ENCODE measurements at regions not wholly inside any gene's neighbourhood (a gene's known extent, or its start where the extent isn't known, plus 50 kb on each side); places are given as distances from the start of the nearest gene placed in this dataset.

DNA sequence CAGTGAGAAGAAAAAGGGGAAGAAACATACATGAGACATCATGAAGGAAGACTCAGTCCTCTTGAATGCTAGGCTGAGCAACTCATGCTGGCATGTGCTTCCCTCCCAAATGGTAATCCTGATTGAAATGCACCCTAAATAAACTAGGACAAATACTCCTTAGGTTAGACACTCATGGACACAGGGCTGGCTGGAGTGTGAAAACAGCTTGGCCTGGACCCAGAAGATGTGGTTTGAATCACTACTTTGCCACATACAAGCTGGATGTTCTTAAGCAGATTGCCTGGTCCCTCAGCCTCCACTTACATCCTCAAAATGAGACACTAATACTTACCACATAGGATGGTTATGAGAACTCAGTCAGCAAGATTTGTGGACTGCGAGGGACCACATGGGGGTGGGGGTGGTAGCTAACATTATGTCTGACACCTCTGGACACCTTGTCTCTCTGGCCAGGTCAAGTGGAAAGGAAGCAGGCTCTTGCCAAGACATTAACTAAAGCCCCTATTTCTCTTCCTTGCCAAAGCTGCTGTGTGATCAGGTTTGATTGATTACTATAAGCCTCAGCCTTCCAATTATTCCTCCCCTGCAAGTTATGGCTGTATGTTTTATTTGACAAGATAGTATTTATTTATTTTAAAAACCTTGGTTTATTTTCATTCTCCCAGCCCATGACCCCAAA is 138.9 kb upstream of the SLC7A14 start:
- DNase-seq = no peak
- H3K27ac Mint-ChIP-seq (ENCODE audit: unreplicated experiment) = no peak overlapping the region
- H3K36me3 Mint-ChIP-seq (ENCODE audit: insufficient read depth, unreplicated experiment) = no peaks in the 10 kb centered on the region
- no peaks in the 10 kb centered on the region for H3K4me1 Mint-ChIP-seq (ENCODE audit: low read depth, unreplicated experiment)
- TF ChIP-seq, protein P1, sequence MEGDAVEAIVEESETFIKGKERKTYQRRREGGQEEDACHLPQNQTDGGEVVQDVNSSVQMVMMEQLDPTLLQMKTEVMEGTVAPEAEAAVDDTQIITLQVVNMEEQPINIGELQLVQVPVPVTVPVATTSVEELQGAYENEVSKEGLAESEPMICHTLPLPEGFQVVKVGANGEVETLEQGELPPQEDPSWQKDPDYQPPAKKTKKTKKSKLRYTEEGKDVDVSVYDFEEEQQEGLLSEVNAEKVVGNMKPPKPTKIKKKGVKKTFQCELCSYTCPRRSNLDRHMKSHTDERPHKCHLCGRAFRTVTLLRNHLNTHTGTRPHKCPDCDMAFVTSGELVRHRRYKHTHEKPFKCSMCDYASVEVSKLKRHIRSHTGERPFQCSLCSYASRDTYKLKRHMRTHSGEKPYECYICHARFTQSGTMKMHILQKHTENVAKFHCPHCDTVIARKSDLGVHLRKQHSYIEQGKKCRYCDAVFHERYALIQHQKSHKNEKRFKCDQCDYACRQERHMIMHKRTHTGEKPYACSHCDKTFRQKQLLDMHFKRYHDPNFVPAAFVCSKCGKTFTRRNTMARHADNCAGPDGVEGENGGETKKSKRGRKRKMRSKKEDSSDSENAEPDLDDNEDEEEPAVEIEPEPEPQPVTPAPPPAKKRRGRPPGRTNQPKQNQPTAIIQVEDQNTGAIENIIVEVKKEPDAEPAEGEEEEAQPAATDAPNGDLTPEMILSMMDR (IDR thresholded peaks at IDR 0.05; ENCODE audit: unreplicated experiment) = no peak
- no TSS peak for BruUV-seq (replicated peaks)
- H3K4me3 Mint-ChIP-seq (ENCODE audit: low read depth, unreplicated experiment) = no peak overlapping the region
- intact Hi-C loops (cut with micrococcal nuclease; ENCODE audit: unreplicated experiment) = no loop called here
- H3K9me3 Mint-ChIP-seq (ENCODE audit: low read depth, unreplicated experiment) = no peaks in the 10 kb centered on the region
- CTCF ChIA-PET = interaction anchor here (0.5 to 1.3 kb wide), 3 partner anchors 8 to 903 kb away, joined by 3 to 4 read pairs (median 3); no protein-coding TSS in a partner anchor
- no peaks in the 10 kb centered on the region for H3K27me3 Mint-ChIP-seq (ENCODE audit: unreplicated experiment)

GRCh38 chr3:170723241-170723640 is 137.4 kb upstream of the SLC7A14 start:
- Mint-ChIP-seq H3K27ac (ENCODE audit: unreplicated experiment) (no peak overlapping the region), H3K27me3 (ENCODE audit: unreplicated experiment) (no peaks in the 10 kb centered on the region), H3K9me3 (ENCODE audit: low read depth, unreplicated experiment) (no peaks in the 10 kb centered on the region), H3K4me1 (ENCODE audit: low read depth, unreplicated experiment) (no peaks in the 10 kb centered on the region), H3K36me3 (ENCODE audit: insufficient read depth, unreplicated experiment) (no peaks in the 10 kb centered on the region), H3K4me3 (ENCODE audit: low read depth, unreplicated experiment) (no peak overlapping the region)
- no peak for DNase-seq
- BruUV-seq (replicated peaks) = no TSS peak
- TF ChIP-seq, protein P1 (IDR thresholded peaks at IDR 0.05; ENCODE audit: unreplicated experiment) = no peak
- intact Hi-C loops (cut with micrococcal nuclease; ENCODE audit: unreplicated experiment) = no loop called here
- CTCF ChIA-PET = no interaction called here

DNA sequence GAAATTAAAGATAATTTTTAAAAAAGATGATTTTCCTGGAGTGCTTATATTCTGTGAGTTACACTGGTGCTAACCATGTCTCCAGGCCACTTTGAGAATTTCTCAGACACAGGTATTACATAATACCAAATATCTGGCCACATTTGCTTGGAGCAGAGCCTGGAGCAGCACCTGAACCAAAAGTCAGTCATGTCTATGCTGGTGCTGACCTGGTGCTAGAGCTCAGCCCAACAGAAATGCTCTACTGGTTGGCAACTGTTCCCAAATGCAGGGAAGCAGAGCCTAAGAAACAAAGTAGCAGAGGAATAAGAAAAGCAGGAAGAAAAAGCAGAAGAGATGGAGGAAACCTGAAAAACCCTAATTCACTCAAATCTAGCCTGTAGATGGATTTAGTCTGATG is 135.7 kb upstream of the SLC7A14 start:
- DNase-seq = no peak
- Mint-ChIP-seq H3K4me3 (ENCODE audit: low read depth, unreplicated experiment) (no peak overlapping the region), H3K27me3 (ENCODE audit: unreplicated experiment) (peaks cover 11% of the 10 kb centered on the region), H3K9me3 (ENCODE audit: low read depth, unreplicated experiment) (peaks cover 5% of the 10 kb centered on the region), H3K27ac (ENCODE audit: unreplicated experiment) (no peak overlapping the region), H3K4me1 (ENCODE audit: low read depth, unreplicated experiment) (peaks cover 8% of the 10 kb centered on the region), H3K36me3 (ENCODE audit: insufficient read depth, unreplicated experiment) (no peaks in the 10 kb centered on the region)
- CTCF ChIA-PET = no interaction called here
- intact Hi-C loops (cut with micrococcal nuclease; ENCODE audit: unreplicated experiment) = no loop called here
- TF ChIP-seq, protein P1 (IDR thresholded peaks at IDR 0.05; ENCODE audit: unreplicated experiment) = no peak
- BruUV-seq (replicated peaks) = no TSS peak

GRCh38 chr3:170719300-170719699 is 133.4 kb upstream of the SLC7A14 start:
- peaks cover 8% of the 10 kb centered on the region for H3K4me1 Mint-ChIP-seq (ENCODE audit: low read depth, unreplicated experiment)

More at GRCh38 chr3:170719300-170719699, 133.4 kb upstream of the SLC7A14 start:
- Mint-ChIP-seq H3K36me3 (ENCODE audit: insufficient read depth, unreplicated experiment) (no peaks in the 10 kb centered on the region), H3K4me3 (ENCODE audit: low read depth, unreplicated experiment) (no peak overlapping the region), H3K9me3 (ENCODE audit: low read depth, unreplicated experiment) (peaks cover 7% of the 10 kb centered on the region), H3K27ac (ENCODE audit: unreplicated experiment) (no peak overlapping the region), H3K27me3 (ENCODE audit: unreplicated experiment) (peaks cover 17% of the 10 kb centered on the region)
- BruUV-seq (replicated peaks) = no TSS peak
- intact Hi-C loops (cut with micrococcal nuclease; ENCODE audit: unreplicated experiment) = no loop called here
- CTCF ChIA-PET = no interaction called here
- TF ChIP-seq, protein P1 (IDR thresholded peaks at IDR 0.05; ENCODE audit: unreplicated experiment) = no peak
- DNase-seq = no peak

All from Calu3 (cell line).